SK-N-MC (cell line): ENCODE measurements at regions not wholly inside any gene's neighbourhood (a gene's known extent, or its start where the extent isn't known, plus 50 kb on each side); places are given as distances from the start of the nearest gene placed in this dataset.
"Not testable (repeated sequence)": the region's sequence is repeated elsewhere in the genome, so short reads cannot be mapped to it uniquely, and the experiment has no call there.

ENCODE experiments used
- EZH2 ChIP-seq: fragments of 200-600 bp; sonication (generic); IDR thresholded peaks from one replicate; pipeline ENCODE4 v1.6.1; 2017; ENCODE audit warnings: antibody characterized with exemption
- FOXP2 ChIP-seq: optimal IDR thresholded peaks from 2 replicates; pipeline ENCODE3; 2011; ENCODE audit warnings: mild to moderate bottlenecking, moderate library complexity; ENCODE audit not compliant: insufficient read depth; ENCODE audit errors: extremely low read length, control extremely low read depth
- POLR2AphosphoS5 ChIP-seq: IDR thresholded peaks from 2 replicates; pipeline ENCODE4 v1.6.1; 2012; ENCODE audit warnings: mild to moderate bottlenecking, low read depth, low read length, borderline replicate concordance

- TF ChIP-seq EZH2, POLR2AphosphoS5, FOXP2: not testable (repeated sequence)
Observed at GRCh38 chr6:140258302-140258701, 883.9 kb upstream of the CITED2 start.
